ENCODE measurements at regions not wholly inside any gene's neighbourhood (a gene's known extent, or its start where the extent isn't known, plus 50 kb on each side); places are given as distances from the start of the nearest gene placed in this dataset.

GRCh38 chr13:50613356-50613831 lies 230.1 kb downstream of the DLEU7 start:
- TF ChIP-seq EZH2 (IDR thresholded peaks at IDR 0.05; ENCODE audit: borderline replicate concordance, low read depth, low read length, severe bottlenecking) (no peak), CTCF (IDR thresholded peaks at IDR 0.05; ENCODE audit: borderline replicate concordance, extremely low read depth, low read length, poor library complexity, severe bottlenecking) (no peak)
